ENCODE measurements at regions not wholly inside any gene's neighbourhood (a gene's known extent, or its start where the extent isn't known, plus 50 kb on each side); places are given as distances from the start of the nearest gene placed in this dataset.
A peak's percentile ranks its signal among the peaks of the same experiment; 100 is the strongest.

DNA sequence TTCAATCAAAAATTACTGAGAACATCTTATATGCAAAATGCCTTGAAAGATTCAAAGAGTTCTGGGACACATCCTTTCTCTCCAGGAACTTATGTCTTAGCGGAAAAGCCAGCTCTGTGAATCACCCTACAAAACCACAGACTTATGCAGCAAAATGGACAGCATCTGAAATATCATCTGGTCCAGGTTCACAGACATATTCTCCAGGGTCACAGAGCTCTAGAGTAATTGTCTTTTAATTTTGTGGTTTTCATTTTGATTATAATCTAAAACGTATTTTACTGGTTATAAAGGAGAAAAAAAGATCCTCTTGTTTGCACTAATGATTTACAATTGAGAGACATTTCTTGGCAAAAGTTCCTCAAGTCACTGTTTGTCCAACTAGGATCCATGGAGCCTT lies 246.2 kb downstream of the MSRB3 start:
- Histone ChIP-seq H4K20me1 (replicated peaks; ENCODE audit: control insufficient read depth, extremely low read depth, insufficient read depth, low read length) (no peaks in the 10 kb centered on the region), H3K27ac (ENCODE audit: insufficient read depth, low read depth, low read length) (peak overlapping the region; percentile 21), H3K79me2 (ENCODE audit: control insufficient read depth, insufficient read depth, low read length) (no peaks in the 10 kb centered on the region), H3K4me3 (replicated peaks in 1 of 3; ENCODE audit: insufficient read depth in 1 of 3, low read depth in 1 of 3, low read length in 3 of 3) (no peak overlapping the region), H3K9ac (replicated peaks; ENCODE audit: extremely low read depth, insufficient read depth, low read length) (no peak overlapping the region), H3K36me3 (ENCODE audit: control insufficient read depth in 2 of 2, extremely low read depth in 1 of 2, insufficient read depth in 2 of 2, low read length in 2 of 2) (no peaks in the 10 kb centered on the region), H3K9me1 (replicated peaks; ENCODE audit: control insufficient read depth, extremely low read depth, insufficient read depth, low read length) (no peaks in the 10 kb centered on the region), H3K9me3 (replicated peaks; ENCODE audit: control insufficient read depth, insufficient read depth, low read length) (no peaks in the 10 kb centered on the region), H2AFZ (ENCODE audit: low read depth, low read length) (no peak overlapping the region), H3K4me1 (ENCODE audit: control insufficient read depth, extremely low read depth, insufficient read depth, low read length) (peaks cover 26% of the 10 kb centered on the region), H3K4me2 (ENCODE audit: insufficient read depth, low read length) (no peak overlapping the region), H3K27me3 (ENCODE audit: control insufficient read depth in 2 of 2, insufficient read depth in 2 of 2, low read length in 2 of 2) (no peaks in the 10 kb centered on the region)
- no peak for FAIRE-seq
- no TSS peak for BruUV-seq (replicated peaks)
- intact Hi-C loops (cut with micrococcal nuclease) (no loop called here), dilution Hi-C loops (cut with MboI; ENCODE audit: extremely low pct_ligation_motif_present, low sequenced_read_pairs) (no loop called here)
- peak; percentile 14 for DNase-seq (ENCODE audit: low read depth, low spot score)
- POLR2A ChIA-PET, result no interaction called here
- TF ChIP-seq POLR2A (IDR thresholded peaks at IDR 0.05; ENCODE audit: low read depth, low read length), result no peak
- TF ChIP-seq FOS (IDR thresholded peaks at IDR 0.05; ENCODE audit: borderline replicate concordance, insufficient read depth, low read length), result peak; percentile 22
- TF ChIP-seq GATA2 (IDR thresholded peaks at IDR 0.05; ENCODE audit: insufficient read depth, insufficient read length, low read depth, low read length), result no peak
- TF ChIP-seq POLR2AphosphoS5 (IDR thresholded peaks at IDR 0.05; ENCODE audit: insufficient read depth, low read depth, low read length), result no peak
- CTCF ChIA-PET, result interaction anchor here (0.8 to 2.4 kb wide), 5 partner anchors 9 to 563 kb away, joined by 3 to 12 read pairs (median 7); no protein-coding TSS in a partner anchor

DNA sequence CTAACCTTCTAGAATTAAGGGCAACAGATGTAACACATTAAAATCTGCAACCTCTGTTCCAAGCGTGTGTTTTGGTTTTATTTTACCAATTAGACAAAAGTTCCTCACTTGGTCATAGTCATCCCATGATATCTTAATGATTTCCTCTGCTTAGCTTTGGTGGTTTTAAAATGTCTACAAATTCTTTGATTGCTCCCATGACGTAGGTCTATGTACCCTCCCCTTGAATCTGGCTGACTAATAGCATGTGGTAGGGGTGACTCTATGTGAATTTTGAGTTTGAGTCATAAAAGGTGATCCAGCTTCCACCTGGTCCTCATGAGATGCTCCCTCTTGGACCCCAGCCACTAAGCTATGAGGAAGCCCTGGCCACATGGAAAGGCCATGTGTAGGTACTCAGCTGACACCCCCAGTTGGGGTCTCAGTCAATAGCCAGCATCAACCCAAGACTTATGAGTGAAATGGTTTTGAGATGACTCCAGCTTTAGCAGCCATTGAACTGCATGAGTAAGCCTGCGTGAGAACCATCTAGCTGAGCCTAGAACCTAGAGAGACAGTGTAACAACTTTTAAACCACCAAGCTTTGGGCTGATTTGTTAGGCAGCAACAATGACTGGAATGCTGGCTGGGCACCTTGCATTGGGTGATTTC lies 247.1 kb downstream of the MSRB3 start:
- no peak overlapping the region for H3K9ac ChIP-seq (replicated peaks; ENCODE audit: extremely low read depth, insufficient read depth, low read length)

More for the DNA sequence above, 247.1 kb downstream of the MSRB3 start:
- CTCF ChIA-PET, result interaction anchor here (1.2 to 2.4 kb wide), 3 partner anchors 8 to 31 kb away, joined by 4 to 12 read pairs (median 11); no protein-coding TSS in a partner anchor
- Histone ChIP-seq H3K4me2 (ENCODE audit: insufficient read depth, low read length) (no peak overlapping the region), H3K9me3 (replicated peaks; ENCODE audit: control insufficient read depth, insufficient read depth, low read length) (no peaks in the 10 kb centered on the region), H3K36me3 (ENCODE audit: control insufficient read depth in 2 of 2, extremely low read depth in 1 of 2, insufficient read depth in 2 of 2, low read length in 2 of 2) (no peaks in the 10 kb centered on the region), H3K9me1 (replicated peaks; ENCODE audit: control insufficient read depth, extremely low read depth, insufficient read depth, low read length) (no peaks in the 10 kb centered on the region), H3K4me3 (replicated peaks in 1 of 3; ENCODE audit: insufficient read depth in 1 of 3, low read depth in 1 of 3, low read length in 3 of 3) (no peak overlapping the region), H3K4me1 (ENCODE audit: control insufficient read depth, extremely low read depth, insufficient read depth, low read length) (peaks cover 26% of the 10 kb centered on the region), H3K27ac (ENCODE audit: insufficient read depth, low read depth, low read length) (no peak overlapping the region), H3K27me3 (ENCODE audit: control insufficient read depth in 2 of 2, insufficient read depth in 2 of 2, low read length in 2 of 2) (no peaks in the 10 kb centered on the region), H2AFZ (ENCODE audit: low read depth, low read length) (no peak overlapping the region), H3K79me2 (ENCODE audit: control insufficient read depth, insufficient read depth, low read length) (no peaks in the 10 kb centered on the region), H4K20me1 (replicated peaks; ENCODE audit: control insufficient read depth, extremely low read depth, insufficient read depth, low read length) (no peaks in the 10 kb centered on the region)
- dilution Hi-C loops (cut with MboI; ENCODE audit: extremely low pct_ligation_motif_present, low sequenced_read_pairs) (no loop called here), intact Hi-C loops (cut with micrococcal nuclease) (no loop called here)
- POLR2A ChIA-PET, result no interaction called here
- no TSS peak for BruUV-seq (replicated peaks)
- TF ChIP-seq CTCF (IDR thresholded peaks at IDR 0.05; ENCODE audit: extremely low read depth in 1 of 2, insufficient read depth in 1 of 2, low read depth in 1 of 2, low read length in 2 of 2), result no peak
- TF ChIP-seq MAX (IDR thresholded peaks at IDR 0.05; ENCODE audit: insufficient read depth, insufficient read length), result no peak
- TF ChIP-seq POLR2AphosphoS5 (IDR thresholded peaks at IDR 0.05; ENCODE audit: insufficient read depth, low read depth, low read length), result no peak
- no peak for TF ChIP-seq FOS (IDR thresholded peaks at IDR 0.05; ENCODE audit: borderline replicate concordance, insufficient read depth, low read length)
- TF ChIP-seq JUN (IDR thresholded peaks at IDR 0.05; ENCODE audit: borderline replicate concordance, insufficient read depth, insufficient read length, low read depth), result no peak
- TF ChIP-seq MYC (IDR thresholded peaks at IDR 0.05; ENCODE audit: low read depth, low read length), result no peak
- no peak for TF ChIP-seq EZH2 (IDR thresholded peaks at IDR 0.05; ENCODE audit: borderline replicate concordance, low read depth, low read length, severe bottlenecking)
- TF ChIP-seq GATA2 (IDR thresholded peaks at IDR 0.05; ENCODE audit: insufficient read depth, insufficient read length, low read depth, low read length), result no peak
- no peak for TF ChIP-seq POLR2A (IDR thresholded peaks at IDR 0.05; ENCODE audit: low read depth, low read length)
- FAIRE-seq (no peak), DNase-seq (ENCODE audit: low read depth, low spot score) (no peak)
